ENCODE measurements at regions not wholly inside any gene's neighbourhood (a gene's known extent, or its start where the extent isn't known, plus 50 kb on each side); places are given as distances from the start of the nearest gene placed in this dataset.

- DNase-seq (ENCODE audit: low read depth in 1 of 2, low spot score in 1 of 2) (no peak), ATAC-seq (no peak), FAIRE-seq (no peak)
- Histone ChIP-seq H3K9me3 (peaks cover 3% of the 10 kb centered on the region; the same call in 1 of the 3 replicates), H3K4me2 (no peak overlapping the region), H3K4me1 (no peaks in the 10 kb centered on the region), H3K27ac (no peak overlapping the region), H3K4me3 (no peak overlapping the region)
- TF ChIP-seq CTCF (IDR thresholded peaks at IDR 0.05) (no peak), JUNB (IDR thresholded peaks at IDR 0.05) (no peak), HOXA7 (CRISPR knock-in tag; IDR thresholded peaks at IDR 0.05) (no peak), KDM1A (IDR thresholded peaks at IDR 0.05; ENCODE audit: low read depth) (no peak), NFE2L2 (conservative IDR thresholded peaks at IDR 0.05; ENCODE audit: low read length) (no peak)
- ChIA-PET POLR2A (no interaction called here), CTCF (no interaction called here)
- 28% methylated on average over 2 of the region's 2 CpGs for WGBS (ENCODE audit: missing lambda C conversion rate)
Observed at GRCh38 chr1:230501242-230501641, 75.1 kb upstream of the PGBD5 start.

GRCh38 chr1:230500063-230500462 lies 73.9 kb upstream of the PGBD5 start:
- no peak overlapping the region for H3K27ac ChIP-seq
- ChIA-PET CTCF (no interaction called here), POLR2A (no interaction called here)
- FAIRE-seq (no peak), DNase-seq (ENCODE audit: low read depth in 1 of 2, low spot score in 1 of 2) (no peak), ATAC-seq (no peak)
- H3K9me3 ChIP-seq, result peaks cover 3% of the 10 kb centered on the region; the same call in 1 of the 3 replicates
- no peaks in the 10 kb centered on the region for H3K4me1 ChIP-seq
- no peak overlapping the region for H3K4me2 ChIP-seq
- H3K4me3 ChIP-seq, result no peak overlapping the region
- TF ChIP-seq SMC3 (IDR thresholded peaks at IDR 0.05), result no peak
- TF ChIP-seq EP300 (IDR thresholded peaks at IDR 0.05), result no peak
- no peak for TF ChIP-seq TP53 (CRISPR knock-in tag; IDR thresholded peaks at IDR 0.05)
- TF ChIP-seq NFE2L2 (conservative IDR thresholded peaks at IDR 0.05; ENCODE audit: low read length), result no peak
- no peak for TF ChIP-seq PBX3 (IDR thresholded peaks at IDR 0.05)
- TF ChIP-seq MAX (IDR thresholded peaks at IDR 0.05), result no peak
- TF ChIP-seq ZNF302 (CRISPR knock-in tag; IDR thresholded peaks at IDR 0.05), result no peak
- TF ChIP-seq ZFP36 (IDR thresholded peaks at IDR 0.05; ENCODE audit: borderline replicate concordance, partially characterized antibody), result no peak
- no peak for TF ChIP-seq CBX8 (IDR thresholded peaks at IDR 0.05)
- TF ChIP-seq REST (IDR thresholded peaks at IDR 0.05), result no peak
- no peak for TF ChIP-seq KDM5A (IDR thresholded peaks at IDR 0.05)
- no peak for TF ChIP-seq JUNB (IDR thresholded peaks at IDR 0.05)
- TF ChIP-seq CTCF (IDR thresholded peaks at IDR 0.05), result no peak
- TF ChIP-seq CEBPB (IDR thresholded peaks at IDR 0.05), result no peak
- no peak for TF ChIP-seq TFCP2L1 (CRISPR knock-in tag; IDR thresholded peaks at IDR 0.05)
- no peak for TF ChIP-seq E2F6 (IDR thresholded peaks at IDR 0.05; ENCODE audit: borderline replicate concordance, low read depth)
- no peak for TF ChIP-seq POLR2A (IDR thresholded peaks at IDR 0.05; ENCODE audit: low read length)
- no peak for TF ChIP-seq ATOH8 (CRISPR knock-in tag; IDR thresholded peaks at IDR 0.05; ENCODE audit: low read depth)
- no peak for TF ChIP-seq HMGXB4 (CRISPR knock-in tag; IDR thresholded peaks at IDR 0.05; ENCODE audit: borderline replicate concordance)
- WGBS (ENCODE audit: missing lambda C conversion rate), result 9% methylated on average over 3 of the region's 3 CpGs
